Hepatocyte (in vitro differentiated cells): ENCODE measurements at regions not wholly inside any gene's neighbourhood (a gene's known extent, or its start where the extent isn't known, plus 50 kb on each side); places are given as distances from the start of the nearest gene placed in this dataset.

ENCODE experiments used
- DNase-seq: peaks from one replicate; pipeline ENCODE4 v3.0.0-alpha.2; 2016; ENCODE audit warnings: low spot score
- H2AFZ ChIP-seq: fragments of 200-600 bp; sonication (generic); 2 replicates; pipeline ENCODE4 v1.6.0; 2016; ENCODE audit warnings: antibody characterized with exemption, mild to moderate bottlenecking
- H3K27ac ChIP-seq: fragments of 200-600 bp; sonication (generic); 2 replicates; pipeline ENCODE4 v1.5.1; 2016; ENCODE audit warnings: mild to moderate bottlenecking
- H3K27me3 ChIP-seq: fragments of 200-600 bp; sonication (generic); 2 replicates; pipeline ENCODE4 v1.6.1; 2016
- H3K36me3 ChIP-seq: fragments of 200-600 bp; sonication (generic); replicated peaks from 2 replicates; pipeline ENCODE4 v1.5.1; 2016; ENCODE audit warnings: low read depth; ENCODE audit not compliant: insufficient read depth
- H3K4me1 ChIP-seq: fragments of 200-600 bp; sonication (generic); 2 replicates; pipeline ENCODE4 v1.5.1; 2016; ENCODE audit warnings: mild to moderate bottlenecking, moderate library complexity; ENCODE audit not compliant: insufficient read depth
- H3K4me2 ChIP-seq: fragments of 200-600 bp; sonication (generic); 2 replicates; pipeline ENCODE4 v1.6.0; 2016
- H3K4me3 ChIP-seq: fragments of 200-600 bp; sonication (generic); 2 replicates; pipeline ENCODE4 v1.5.1; 2016; ENCODE audit warnings: mild to moderate bottlenecking
- H3K79me2 ChIP-seq: fragments of 200-600 bp; sonication (generic); 2 replicates; pipeline ENCODE4 v1.6.0; 2017; ENCODE audit warnings: mild to moderate bottlenecking
- H3K9me2 ChIP-seq: fragments of 200-600 bp; sonication (generic); replicated peaks from 2 replicates; pipeline ENCODE4 v1.6.0; 2017; ENCODE audit warnings: mild to moderate bottlenecking; ENCODE audit not compliant: insufficient read depth
- H3K9me3 ChIP-seq: fragments of 200-600 bp; sonication (generic); 2 replicates; pipeline ENCODE4 v1.5.1; 2016; ENCODE audit warnings: low read depth, mild to moderate bottlenecking
- H4K20me1 ChIP-seq: fragments of 200-600 bp; sonication (generic); 2 replicates; pipeline ENCODE4 v1.6.0; 2016; ENCODE audit warnings: mild to moderate bottlenecking; ENCODE audit not compliant: insufficient read depth, poor library complexity, severe bottlenecking
- CTCF ChIP-seq: fragments of 200-600 bp; sonication (generic); IDR thresholded peaks from 2 replicates; pipeline ENCODE4 v1.5.1; 2016; ENCODE audit warnings: antibody characterized with exemption, mild to moderate bottlenecking; ENCODE audit not compliant: poor library complexity
- EZH2 ChIP-seq: fragments of 200-600 bp; sonication (generic); IDR thresholded peaks from 2 replicates; pipeline ENCODE4 v1.6.1; 2016; ENCODE audit warnings: antibody characterized with exemption, mild to moderate bottlenecking, borderline replicate concordance
- EZH2phosphoT487 ChIP-seq: fragments of 200-600 bp; sonication (generic); IDR thresholded peaks from one replicate; pipeline ENCODE4 v1.6.1; 2018; ENCODE audit warnings: antibody characterized with exemption, mild to moderate bottlenecking, low read depth, moderate library complexity; ENCODE audit not compliant: unreplicated experiment, severe bottlenecking
- WGBS: methylation state at CpG from one replicate; pipeline ENCODE4 v1.1.6; 2016; ENCODE audit warnings: low lambda C conversion rate; ENCODE audit errors: missing lambda C conversion rate; 5-methylcytosine and 5-hydroxymethylcytosine counted together

GRCh38 chr18:33517950-33518349 lies 60.1 kb upstream of the ASXL3 start:
- Histone ChIP-seq H2AFZ (no peak overlapping the region), H3K36me3 (no peaks in the 10 kb centered on the region), H4K20me1 (no peaks in the 10 kb centered on the region), H3K9me3 (no peaks in the 10 kb centered on the region), H3K4me1 (no peaks in the 10 kb centered on the region), H3K27me3 (no peaks in the 10 kb centered on the region), H3K9me2 (no peaks in the 10 kb centered on the region), H3K79me2 (no peaks in the 10 kb centered on the region), H3K4me3 (no peak overlapping the region), H3K4me2 (no peak overlapping the region), H3K27ac (no peak overlapping the region)
- TF ChIP-seq EZH2 (no peak), EZH2phosphoT487 (no peak), CTCF (no peak)
- no peak for DNase-seq

- TF ChIP-seq CTCF (no peak), EZH2phosphoT487 (no peak), EZH2 (no peak)
- H3K27ac ChIP-seq = no peak overlapping the region
- no peak overlapping the region for H3K4me3 ChIP-seq
- no peaks in the 10 kb centered on the region for H3K79me2 ChIP-seq
- no peaks in the 10 kb centered on the region for H3K4me1 ChIP-seq
- no peaks in the 10 kb centered on the region for H4K20me1 ChIP-seq
- DNase-seq = no peak
- H3K9me2 ChIP-seq = no peaks in the 10 kb centered on the region
- no peak overlapping the region for H3K4me2 ChIP-seq
- no peak overlapping the region for H2AFZ ChIP-seq
- H3K9me3 ChIP-seq = no peaks in the 10 kb centered on the region
- H3K36me3 ChIP-seq = no peaks in the 10 kb centered on the region
- H3K27me3 ChIP-seq = no peaks in the 10 kb centered on the region
These were observed 65.0 kb upstream of the ASXL3 start for GRCh38 chr18:33513027-33513426.

GRCh38 chr18:33507019-33507418 lies 66.5 kb upstream of the CCDC178 start:
- no peaks in the 10 kb centered on the region for H3K9me2 ChIP-seq
- H3K79me2 ChIP-seq = no peaks in the 10 kb centered on the region
- peaks cover 5% of the 10 kb centered on the region for H3K9me3 ChIP-seq
- H3K4me3 ChIP-seq = no peak overlapping the region
- no peak for TF ChIP-seq CTCF
- no peak for TF ChIP-seq EZH2phosphoT487
- no peak for TF ChIP-seq EZH2
- no peak overlapping the region for H3K4me2 ChIP-seq
- H2AFZ ChIP-seq = no peak overlapping the region
- no peaks in the 10 kb centered on the region for H3K4me1 ChIP-seq
- H3K36me3 ChIP-seq = no peaks in the 10 kb centered on the region
- DNase-seq = no peak
- no peaks in the 10 kb centered on the region for H4K20me1 ChIP-seq
- H3K27me3 ChIP-seq = no peaks in the 10 kb centered on the region
- H3K27ac ChIP-seq = no peak overlapping the region
- 52% methylated on average over 1 of the region's 1 CpG for WGBS

- Histone ChIP-seq H3K36me3 (no peaks in the 10 kb centered on the region), H3K4me1 (no peaks in the 10 kb centered on the region), H3K27me3 (no peaks in the 10 kb centered on the region), H3K4me2 (no peak overlapping the region), H3K27ac (no peak overlapping the region), H3K9me2 (no peaks in the 10 kb centered on the region), H2AFZ (no peak overlapping the region), H3K79me2 (no peaks in the 10 kb centered on the region), H3K4me3 (no peak overlapping the region), H4K20me1 (no peaks in the 10 kb centered on the region), H3K9me3 (peaks cover 5% of the 10 kb centered on the region)
- DNase-seq = no peak
- TF ChIP-seq EZH2 = no peak
- no peak for TF ChIP-seq EZH2phosphoT487
- TF ChIP-seq CTCF = no peak
These were observed 65.3 kb upstream of the CCDC178 start for GRCh38 chr18:33505798-33506197.
